ENCODE measurements at regions not wholly inside any gene's neighbourhood (a gene's known extent, or its start where the extent isn't known, plus 50 kb on each side); places are given as distances from the start of the nearest gene placed in this dataset.

DNA sequence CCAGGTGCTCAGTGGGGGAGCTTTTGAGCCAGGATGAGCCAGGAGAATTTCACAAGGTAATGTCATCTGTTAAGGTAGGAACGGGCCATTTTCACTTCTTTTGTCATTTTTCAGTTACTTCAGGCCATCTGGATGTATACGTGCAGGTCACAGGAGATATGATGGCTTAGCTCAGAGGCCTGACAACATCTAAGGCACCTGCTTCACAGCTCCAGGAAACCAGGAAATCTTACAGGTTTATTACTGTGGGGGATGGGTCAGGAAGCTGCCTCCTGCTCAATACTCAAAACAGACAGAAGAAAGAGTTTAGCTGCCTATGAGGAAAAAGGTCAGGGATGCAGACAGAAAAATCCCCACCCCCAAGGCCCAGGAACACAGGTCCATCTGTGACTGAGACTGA lies 364.3 kb upstream of the LRP1B start:
- TF ChIP-seq CTCF (IDR thresholded peaks at IDR 0.05; ENCODE audit: low read depth, low read length, poor library complexity, severe bottlenecking) = no peak
- TF ChIP-seq EZH2phosphoT487 (IDR thresholded peaks at IDR 0.05; ENCODE audit: borderline replicate concordance, low read length) = no peak

Measured in DOHH2 (cell line).